ENCODE measurements at regions not wholly inside any gene's neighbourhood (a gene's known extent, or its start where the extent isn't known, plus 50 kb on each side); places are given as distances from the start of the nearest gene placed in this dataset.

DNA sequence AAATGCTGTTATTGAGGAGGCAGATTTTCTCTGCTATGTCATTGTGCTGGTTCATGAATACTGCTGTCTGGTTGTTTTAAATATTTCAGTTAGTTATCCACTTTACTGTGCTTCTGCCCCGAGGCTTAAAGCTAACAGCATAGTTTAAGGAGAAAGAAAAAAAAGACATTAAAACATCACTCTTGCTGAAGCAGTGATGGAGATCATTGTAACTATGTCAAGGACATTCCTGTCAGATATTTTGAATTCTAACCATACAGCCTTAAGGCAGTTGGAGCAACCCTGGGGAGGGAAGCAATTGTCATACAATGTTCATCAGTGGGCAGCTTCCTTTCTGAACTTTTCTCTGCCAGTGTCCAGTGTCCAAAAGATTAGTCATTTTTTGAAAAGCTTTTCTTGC, 199.0 kb upstream of the DDX53 start:
- no peak for DNase-seq
- H3K36me3 ChIP-seq (replicated peaks in 1 of 2; ENCODE audit: insufficient read depth in 1 of 2, low read depth in 2 of 2): no peaks in the 10 kb centered on the region
- intact Hi-C loops (cut with DNase I): no loop called here
- no peaks in the 10 kb centered on the region for H3K27me3 ChIP-seq
- no peaks in the 10 kb centered on the region for H3K4me1 ChIP-seq
- no peak for ATAC-seq
- WGBS, 2 donors: 38 to 41% methylated on average over 1 of the region's 1 CpG
- no peak overlapping the region for H3K4me3 ChIP-seq
- H3K27ac ChIP-seq: no peak overlapping the region
- H3K9me3 ChIP-seq: no peaks in the 10 kb centered on the region
- TF ChIP-seq POLR2A (IDR thresholded peaks at IDR 0.05) (no peak), CTCF (IDR thresholded peaks at IDR 0.05) (no peak)

GRCh38 chrX:22803353-22803752, 196.4 kb upstream of the DDX53 start:
- no peak for DNase-seq
- 31 to 55% methylated on average over 1 of the region's 1 CpG for WGBS, 2 donors
- no peak for TF ChIP-seq CTCF (IDR thresholded peaks at IDR 0.05)
- TF ChIP-seq POLR2A (IDR thresholded peaks at IDR 0.05): no peak
- H3K4me3 ChIP-seq: no peak overlapping the region
- H3K27me3 ChIP-seq: no peaks in the 10 kb centered on the region
- intact Hi-C loops (cut with DNase I): no loop called here
- H3K4me1 ChIP-seq: no peaks in the 10 kb centered on the region
- H3K27ac ChIP-seq: no peak overlapping the region
- H3K9me3 ChIP-seq: no peaks in the 10 kb centered on the region
- H3K36me3 ChIP-seq (replicated peaks in 1 of 2; ENCODE audit: insufficient read depth in 1 of 2, low read depth in 2 of 2): no peaks in the 10 kb centered on the region
- ATAC-seq: no peak

DNA sequence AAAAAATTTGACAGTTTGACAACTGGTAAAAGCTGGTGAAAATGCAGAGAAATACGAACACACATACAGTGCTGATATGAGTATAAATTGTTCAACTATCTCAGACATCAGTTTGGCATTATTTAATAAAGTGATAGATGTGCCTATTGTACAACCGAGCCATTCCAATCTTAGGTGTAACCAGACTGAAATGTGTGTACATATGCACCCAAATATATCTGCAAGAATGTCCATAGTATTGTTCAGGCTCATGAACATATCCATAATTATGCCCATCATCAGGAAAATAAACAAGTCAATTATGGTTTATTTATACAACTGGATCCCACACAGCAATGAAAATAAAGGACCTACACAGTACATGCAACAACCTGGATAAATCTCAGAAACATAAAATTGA, 188.9 kb upstream of the DDX53 start:
- 41 to 83% methylated on average over 1 to 2 of the region's 2 CpGs for WGBS, 2 donors

DNA sequence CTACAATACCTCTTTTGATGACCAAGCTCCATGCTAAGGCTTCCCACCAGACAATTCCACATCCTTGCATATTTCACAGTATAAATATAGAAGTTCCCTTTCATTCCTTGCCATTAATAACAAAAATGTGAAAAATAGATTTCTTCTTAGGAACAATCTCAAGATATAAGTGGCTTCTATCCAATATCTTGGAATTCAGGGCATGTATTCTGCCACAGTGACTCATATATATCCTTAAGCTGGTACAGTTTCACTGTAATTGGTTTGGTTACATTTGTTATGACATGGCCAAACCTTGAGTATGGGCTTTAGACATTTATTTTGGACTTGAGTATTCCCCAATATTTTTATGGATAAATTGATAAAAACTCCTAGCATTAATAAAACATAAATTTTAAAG, 181.7 kb upstream of the DDX53 start:
- Histone ChIP-seq H3K9me3 (no peaks in the 10 kb centered on the region), H3K4me3 (no peak overlapping the region), H3K27ac (no peak overlapping the region), H3K27me3 (no peaks in the 10 kb centered on the region), H3K4me1 (no peaks in the 10 kb centered on the region), H3K36me3 (replicated peaks in 1 of 2; ENCODE audit: insufficient read depth in 1 of 2, low read depth in 2 of 2) (no peaks in the 10 kb centered on the region)
- intact Hi-C loops (cut with DNase I): no loop called here
- no peak for ATAC-seq
- DNase-seq: no peak
- no peak for TF ChIP-seq POLR2A (IDR thresholded peaks at IDR 0.05)
- no peak for TF ChIP-seq CTCF (IDR thresholded peaks at IDR 0.05)

More for the DNA sequence above, 188.9 kb upstream of the DDX53 start:
- DNase-seq (no peak), ATAC-seq (no peak)
- Histone ChIP-seq H3K4me1 (no peaks in the 10 kb centered on the region), H3K27ac (no peak overlapping the region), H3K36me3 (replicated peaks in 1 of 2; ENCODE audit: insufficient read depth in 1 of 2, low read depth in 2 of 2) (no peaks in the 10 kb centered on the region), H3K4me3 (no peak overlapping the region), H3K9me3 (no peaks in the 10 kb centered on the region), H3K27me3 (no peaks in the 10 kb centered on the region)
- TF ChIP-seq POLR2A (IDR thresholded peaks at IDR 0.05) (no peak), CTCF (IDR thresholded peaks at IDR 0.05) (no peak)
- intact Hi-C loops (cut with DNase I): no loop called here

DNA sequence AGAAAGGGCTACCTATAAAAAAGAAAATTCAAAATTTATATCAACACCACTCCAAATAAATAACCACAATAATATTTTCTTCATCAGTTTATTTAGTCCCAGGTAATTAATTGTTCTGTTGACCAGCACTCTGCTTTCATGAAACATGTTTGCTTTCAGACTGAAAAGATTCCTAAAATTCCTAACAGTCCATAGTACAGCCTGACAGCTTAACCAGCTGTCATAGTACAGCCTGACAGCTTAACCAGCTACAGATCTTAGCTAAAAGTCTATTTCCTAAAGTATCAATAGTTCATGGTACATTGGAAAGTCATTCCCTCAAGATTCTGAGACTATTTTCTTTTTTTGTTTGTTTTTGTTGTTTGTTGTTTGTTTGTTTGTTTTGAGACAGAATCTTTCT, 144.1 kb upstream of the DDX53 start:
- ATAC-seq (no peak), DNase-seq (no peak)
- H3K9me3 ChIP-seq: no peaks in the 10 kb centered on the region
- H3K36me3 ChIP-seq (replicated peaks in 1 of 2; ENCODE audit: insufficient read depth in 1 of 2, low read depth in 2 of 2): no peaks in the 10 kb centered on the region
- no peaks in the 10 kb centered on the region for H3K27me3 ChIP-seq
- H3K4me3 ChIP-seq: no peak overlapping the region
- H3K27ac ChIP-seq: no peak overlapping the region
- intact Hi-C loops (cut with DNase I): no loop called here
- no peak for TF ChIP-seq POLR2A (IDR thresholded peaks at IDR 0.05)
- TF ChIP-seq CTCF (IDR thresholded peaks at IDR 0.05): no peak
- H3K4me1 ChIP-seq: no peaks in the 10 kb centered on the region

All from body of pancreas (tissue), 4 donors.